GM12864 (cell line): ENCODE measurements at regions not wholly inside any gene's neighbourhood (a gene's known extent, or its start where the extent isn't known, plus 50 kb on each side); places are given as distances from the start of the nearest gene placed in this dataset.

ENCODE experiments used
- DNase-seq: peaks from one replicate; pipeline ENCODE4 v3.0.0-alpha.2; 2011; ENCODE audit warnings: low read depth
- H3K4me3 ChIP-seq: 2 replicates; pipeline ENCODE4 v1.5.1; 2011; ENCODE audit warnings: mild to moderate bottlenecking, low read depth, low read length, control low read depth
- TF ChIP-seq, protein P1 (sequence below): IDR thresholded peaks from 2 replicates; pipeline ENCODE4 v1.5.1; 2011; ENCODE audit warnings: low read depth, mild to moderate bottlenecking, moderate library complexity, low read length, control low read depth, inconsistent platforms; ENCODE audit errors: missing control alignments

DNA sequence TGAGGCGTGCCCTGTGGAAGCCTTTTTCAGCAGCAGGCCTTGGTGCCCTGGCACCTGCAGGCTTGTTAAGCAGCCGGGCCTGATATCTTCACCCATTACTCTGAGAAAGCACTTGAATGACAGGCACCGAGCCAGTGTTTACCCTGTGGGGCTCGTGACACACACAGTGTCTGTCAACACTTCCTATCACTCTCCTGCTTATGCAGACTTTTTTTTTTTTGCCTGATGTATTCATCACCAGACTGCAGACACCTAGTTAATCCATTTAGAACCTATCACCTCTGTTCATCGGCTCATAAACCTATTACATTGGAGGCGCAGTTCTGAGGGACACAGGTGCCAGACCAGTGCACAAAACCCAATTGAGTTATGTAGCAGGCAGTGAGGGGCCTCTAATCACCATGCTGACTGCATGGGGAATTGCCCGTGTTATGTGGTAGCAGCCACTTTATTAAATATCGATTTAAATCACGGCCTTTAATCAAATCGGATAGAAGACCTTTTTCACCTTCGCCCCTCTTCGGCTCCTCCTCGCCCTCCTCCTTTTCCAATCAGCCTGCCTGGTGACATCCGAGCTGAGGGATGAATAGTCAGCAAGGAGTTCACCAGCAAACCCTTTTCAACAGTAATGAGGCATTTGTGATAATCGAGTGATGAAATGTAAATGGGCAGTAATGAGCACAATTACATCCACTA, 962.9 kb upstream of the SLC35B3 start:
- H3K4me3 ChIP-seq, result no peak overlapping the region
- no peak for DNase-seq
- TF ChIP-seq, protein P1, sequence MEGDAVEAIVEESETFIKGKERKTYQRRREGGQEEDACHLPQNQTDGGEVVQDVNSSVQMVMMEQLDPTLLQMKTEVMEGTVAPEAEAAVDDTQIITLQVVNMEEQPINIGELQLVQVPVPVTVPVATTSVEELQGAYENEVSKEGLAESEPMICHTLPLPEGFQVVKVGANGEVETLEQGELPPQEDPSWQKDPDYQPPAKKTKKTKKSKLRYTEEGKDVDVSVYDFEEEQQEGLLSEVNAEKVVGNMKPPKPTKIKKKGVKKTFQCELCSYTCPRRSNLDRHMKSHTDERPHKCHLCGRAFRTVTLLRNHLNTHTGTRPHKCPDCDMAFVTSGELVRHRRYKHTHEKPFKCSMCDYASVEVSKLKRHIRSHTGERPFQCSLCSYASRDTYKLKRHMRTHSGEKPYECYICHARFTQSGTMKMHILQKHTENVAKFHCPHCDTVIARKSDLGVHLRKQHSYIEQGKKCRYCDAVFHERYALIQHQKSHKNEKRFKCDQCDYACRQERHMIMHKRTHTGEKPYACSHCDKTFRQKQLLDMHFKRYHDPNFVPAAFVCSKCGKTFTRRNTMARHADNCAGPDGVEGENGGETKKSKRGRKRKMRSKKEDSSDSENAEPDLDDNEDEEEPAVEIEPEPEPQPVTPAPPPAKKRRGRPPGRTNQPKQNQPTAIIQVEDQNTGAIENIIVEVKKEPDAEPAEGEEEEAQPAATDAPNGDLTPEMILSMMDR, result no peak

DNA sequence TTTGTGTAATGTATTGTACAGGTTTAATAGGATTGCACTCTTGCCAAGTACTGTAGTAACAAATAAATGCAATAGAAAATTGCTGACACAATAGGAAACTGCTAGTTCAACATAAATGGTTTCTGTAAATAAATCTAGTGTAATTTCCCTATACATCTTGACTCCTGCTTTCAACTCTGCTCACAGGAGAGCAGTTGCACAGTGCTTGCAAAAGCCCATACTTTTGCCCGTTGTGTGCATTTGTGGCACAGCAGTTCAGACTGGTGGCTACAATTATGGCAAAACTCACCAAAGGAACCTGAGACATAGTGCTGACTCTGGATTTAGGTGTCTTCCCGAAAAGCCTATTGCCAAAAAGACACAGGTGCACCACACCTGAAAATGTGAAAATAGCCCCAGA, 953.3 kb upstream of the SLC35B3 start:
- TF ChIP-seq, protein P1, result no peak
- no peak for DNase-seq

DNA sequence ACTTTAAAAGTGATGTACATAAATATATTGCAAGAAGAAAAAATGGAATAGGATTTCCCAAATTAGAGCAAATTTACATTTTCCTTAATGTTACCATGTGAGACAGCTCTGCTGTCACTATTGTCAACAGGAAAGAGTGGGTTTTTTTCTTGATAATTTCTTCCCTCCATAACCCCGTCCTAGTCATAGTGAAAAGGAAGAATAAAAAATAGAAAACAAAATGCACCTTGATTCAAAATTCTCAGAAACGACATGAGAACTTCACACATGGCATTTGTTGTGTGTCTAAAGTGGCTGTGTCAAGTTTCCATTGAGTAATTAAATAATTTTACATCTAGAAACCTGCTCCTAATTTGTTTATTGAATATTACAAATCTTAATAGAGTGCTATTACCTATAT, 945.2 kb upstream of the SLC35B3 start:
- H3K4me3 ChIP-seq, result no peak overlapping the region
- DNase-seq, result no peak
- TF ChIP-seq, protein P1, result no peak

More for the DNA sequence above, 953.3 kb upstream of the SLC35B3 start:
- no peak overlapping the region for H3K4me3 ChIP-seq

DNA sequence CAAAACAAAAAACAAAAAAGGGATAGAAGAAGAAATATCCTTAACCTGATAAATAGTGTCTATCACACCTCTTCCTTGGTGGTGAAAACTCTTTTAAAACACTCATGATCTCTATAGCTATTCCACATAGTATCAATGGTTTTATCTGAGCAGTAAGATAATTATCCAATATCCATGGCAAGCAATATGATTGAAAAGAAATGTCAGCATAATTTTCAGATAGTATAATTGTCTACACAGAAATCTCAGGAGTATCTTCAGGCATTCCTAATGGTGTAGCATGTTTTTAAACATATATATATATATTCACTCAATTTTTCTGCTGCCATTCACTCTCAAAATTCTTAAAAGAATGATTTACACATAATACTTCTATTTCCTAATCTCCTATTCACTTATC, 938.0 kb upstream of the SLC35B3 start:
- TF ChIP-seq, protein P1, result no peak
- DNase-seq, result no peak
- no peak overlapping the region for H3K4me3 ChIP-seq

DNA sequence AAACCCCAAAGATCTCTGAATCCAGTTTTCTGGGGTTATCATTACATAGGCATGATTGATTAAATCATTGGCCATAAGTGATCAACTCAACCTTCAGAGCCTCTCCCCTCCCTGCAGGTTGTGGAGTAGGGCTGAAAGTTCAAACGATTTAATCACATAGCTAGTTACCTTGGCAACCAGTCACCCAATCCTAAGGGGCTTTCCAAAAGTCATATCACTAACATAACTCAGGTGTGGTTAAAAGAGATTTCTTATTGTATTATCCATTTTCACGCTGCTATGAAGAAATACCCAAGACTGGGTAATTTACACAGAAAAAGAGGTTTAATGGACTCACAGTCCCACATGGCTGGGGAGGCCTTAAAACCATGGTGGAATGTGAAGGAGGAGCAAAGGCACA, 935.1 kb upstream of the SLC35B3 start:
- TF ChIP-seq, protein P1, result no peak
- DNase-seq, result no peak
- no peak overlapping the region for H3K4me3 ChIP-seq

DNA sequence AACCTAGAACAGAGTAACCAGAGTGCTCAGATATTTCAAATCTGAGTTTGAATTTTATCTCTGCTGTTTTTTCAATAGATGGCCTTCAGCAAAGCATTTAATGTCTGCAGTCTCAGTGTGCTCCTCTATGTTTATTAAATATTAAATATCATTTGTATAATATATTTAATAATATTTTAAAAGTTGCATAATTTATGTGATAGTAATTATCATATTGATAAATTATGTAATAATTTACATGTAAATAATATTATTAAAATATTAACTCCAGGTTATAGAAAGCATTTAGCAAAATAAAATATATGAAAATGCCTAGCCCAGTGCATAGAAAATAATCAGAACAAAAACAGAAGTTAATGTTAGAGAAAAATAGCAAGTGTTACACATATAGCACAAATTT, 930.0 kb upstream of the SLC35B3 start:
- H3K4me3 ChIP-seq, result no peak overlapping the region
- TF ChIP-seq, protein P1, result no peak
- DNase-seq, result no peak

DNA sequence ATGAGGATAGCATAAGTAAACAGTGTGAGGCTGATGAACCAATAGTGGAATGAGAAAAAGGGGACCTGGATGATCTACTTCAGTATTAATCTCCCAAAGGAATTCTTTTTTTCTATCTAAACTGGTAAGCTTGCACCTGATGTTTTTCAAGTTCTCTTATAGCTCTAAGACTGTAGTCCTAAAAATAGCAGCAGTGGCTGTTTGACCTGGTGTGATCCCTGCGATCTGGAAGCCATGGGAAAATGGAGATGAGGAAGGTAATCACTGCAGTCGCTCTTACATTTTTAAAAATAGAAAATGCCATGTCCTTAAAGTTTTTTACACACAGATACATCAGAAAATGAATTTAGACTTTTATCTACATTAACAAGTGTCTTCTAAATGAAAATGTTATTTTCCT, 926.4 kb upstream of the SLC35B3 start:
- TF ChIP-seq, protein P1, result no peak
- no peak overlapping the region for H3K4me3 ChIP-seq
- no peak for DNase-seq
